Nucleus accumbens (tissue), 56 donors: ENCODE measurements at regions not wholly inside any gene's neighbourhood (a gene's known extent, or its start where the extent isn't known, plus 50 kb on each side); places are given as distances from the start of the nearest gene placed in this dataset.

Experiments
- DNase-seq, 56 donors: peaks; one replicate each; lab custom pipeline; 2025; lab: John Stamatoyannopoulos, UW

- no peak for DNase-seq
These were observed 113.4 kb upstream of the RGMA start for GRCh38 chr15:93202405-93202804.

- no peak for DNase-seq
These were observed 112.9 kb upstream of the RGMA start for GRCh38 chr15:93201940-93202339.

- no peak for DNase-seq
These were observed 111.8 kb upstream of the RGMA start for GRCh38 chr15:93200837-93201226.

GRCh38 chr15:93200081-93200836, 111.2 kb upstream of the RGMA start:
- DNase-seq = no peak

- DNase-seq = no peak
These were observed 107.2 kb upstream of the RGMA start for GRCh38 chr15:93196135-93196670.

- no peak for DNase-seq
These were observed 106.1 kb upstream of the RGMA start for GRCh38 chr15:93195109-93195508.

- DNase-seq = no peak
These were observed 101.2 kb upstream of the RGMA start for GRCh38 chr15:93190238-93190637.

GRCh38 chr15:93189561-93189960, 100.5 kb upstream of the RGMA start:
- DNase-seq = no peak

GRCh38 chr15:93188236-93188635, 99.2 kb upstream of the RGMA start:
- DNase-seq = no peak

- no peak for DNase-seq
These were observed 96.8 kb upstream of the RGMA start for GRCh38 chr15:93185796-93186195.

- DNase-seq = no peak
These were observed 93.7 kb upstream of the RGMA start for GRCh38 chr15:93182703-93183205.

GRCh38 chr15:93180656-93181055, 91.6 kb upstream of the RGMA start:
- DNase-seq = no peak

GRCh38 chr15:93180128-93180527, 91.1 kb upstream of the RGMA start:
- DNase-seq = no peak

GRCh38 chr15:93179700-93180102, 90.7 kb upstream of the RGMA start:
- DNase-seq = no peak

- peak in 2 of 56 donors; percentile 3 to 4 for DNase-seq
These were observed 90.1 kb upstream of the RGMA start for GRCh38 chr15:93179072-93179471.

GRCh38 chr15:93178371-93178770, 89.4 kb upstream of the RGMA start:
- DNase-seq = no peak

- DNase-seq = no peak
These were observed 87.1 kb upstream of the RGMA start for GRCh38 chr15:93176065-93176464.

- DNase-seq = no peak
These were observed 85.8 kb upstream of the RGMA start for GRCh38 chr15:93174836-93175235.

- no peak for DNase-seq
These were observed 84.4 kb upstream of the RGMA start for GRCh38 chr15:93173369-93173768.

- no peak for DNase-seq
These were observed 82.5 kb upstream of the RGMA start for GRCh38 chr15:93171476-93171875.

- DNase-seq = no peak
These were observed 81.3 kb upstream of the RGMA start for GRCh38 chr15:93170329-93170728.

GRCh38 chr15:93168910-93169309, 79.9 kb upstream of the RGMA start:
- no peak for DNase-seq
